Brain pericyte (primary cell): ENCODE measurements at regions not wholly inside any gene's neighbourhood (a gene's known extent, or its start where the extent isn't known, plus 50 kb on each side); places are given as distances from the start of the nearest gene placed in this dataset.
"Not testable (repeated sequence)": the region's sequence is repeated elsewhere in the genome, so short reads cannot be mapped to it uniquely, and the experiment has no call there.

Experiments used
- DNase-seq: peaks from one replicate; pipeline ENCODE4 v3.0.0-alpha.2; 2012; ENCODE audit warnings: low read depth, low spot score

DNA sequence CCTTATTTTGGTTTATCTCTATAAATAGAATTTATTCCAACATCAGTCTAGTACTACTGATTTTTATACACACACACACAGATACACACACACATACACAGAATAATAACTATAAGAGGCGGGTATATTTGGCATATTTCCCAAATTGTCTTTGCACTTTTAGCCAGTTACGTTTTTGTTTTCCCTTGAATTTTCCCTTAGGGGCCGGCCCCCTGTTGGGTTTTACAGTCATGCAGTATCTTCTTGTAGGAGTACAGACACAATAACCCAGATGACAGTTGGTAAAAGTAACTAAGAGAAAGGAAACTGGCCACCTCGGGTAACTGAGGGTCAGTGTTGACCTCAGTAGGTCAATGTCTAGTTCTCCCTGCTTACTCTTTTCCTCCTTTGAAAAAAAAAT lies 50.9 kb downstream of the DISP1 start:
- DNase-seq: peak; percentile 12

DNA sequence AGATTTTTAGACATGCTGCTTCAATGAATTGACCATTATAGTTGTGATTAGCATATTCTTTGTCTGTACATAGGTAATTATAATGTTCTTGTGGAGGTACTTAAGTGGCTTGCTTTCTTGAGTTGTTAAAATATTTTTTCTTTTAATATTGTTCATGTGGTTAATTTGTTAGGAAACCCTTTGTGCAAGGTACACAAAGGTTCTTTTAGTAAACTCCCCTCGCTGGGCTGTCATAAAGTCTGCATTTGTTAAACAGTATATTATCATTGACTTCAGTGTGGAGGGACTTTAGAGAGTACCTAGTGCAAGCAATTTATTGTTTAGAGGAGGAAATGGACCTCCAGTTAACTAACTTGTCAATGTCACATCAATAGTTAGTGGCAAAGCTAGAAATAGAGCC lies 52.5 kb downstream of the DISP1 start:
- no peak for DNase-seq

DNA sequence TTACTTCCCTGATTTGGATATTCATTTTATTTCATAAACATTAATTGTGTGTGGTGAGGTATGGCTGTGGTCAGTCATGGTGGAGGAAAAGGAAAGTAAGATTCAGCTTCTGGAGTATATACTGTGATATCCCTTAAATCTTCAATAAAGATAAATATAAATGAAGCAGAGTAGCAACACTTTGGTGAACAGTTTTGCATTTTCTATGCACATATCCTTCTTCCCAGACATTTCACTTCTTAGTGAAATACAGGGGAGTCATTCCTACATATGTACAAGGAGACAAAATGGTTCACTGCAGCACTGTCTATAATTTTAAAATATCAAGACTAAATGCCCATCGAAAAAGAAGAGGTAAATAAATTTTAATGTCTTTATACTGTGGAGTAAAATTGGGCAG lies 61.3 kb downstream of the DISP1 start:
- DNase-seq: no peak

DNA sequence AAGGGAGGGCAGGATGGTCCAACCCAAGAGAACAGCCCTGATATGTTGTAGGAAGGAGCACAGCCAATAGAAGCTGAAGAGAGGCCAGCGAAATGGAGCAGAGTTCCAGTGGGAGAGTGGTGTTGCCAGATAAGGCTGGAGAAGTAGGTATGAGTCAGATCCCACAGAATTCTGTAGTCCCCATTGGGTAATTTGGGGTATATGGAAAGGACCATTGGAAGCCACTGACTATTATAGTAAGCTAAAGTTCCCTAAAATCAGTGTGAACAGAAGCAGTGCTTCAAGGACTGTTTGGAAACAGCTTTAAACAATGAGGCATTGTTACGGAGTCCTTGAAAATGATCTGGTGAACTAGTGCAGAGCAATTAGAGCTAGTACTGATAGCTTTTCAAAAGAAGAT lies 63.0 kb downstream of the DISP1 start:
- DNase-seq: no peak

DNA sequence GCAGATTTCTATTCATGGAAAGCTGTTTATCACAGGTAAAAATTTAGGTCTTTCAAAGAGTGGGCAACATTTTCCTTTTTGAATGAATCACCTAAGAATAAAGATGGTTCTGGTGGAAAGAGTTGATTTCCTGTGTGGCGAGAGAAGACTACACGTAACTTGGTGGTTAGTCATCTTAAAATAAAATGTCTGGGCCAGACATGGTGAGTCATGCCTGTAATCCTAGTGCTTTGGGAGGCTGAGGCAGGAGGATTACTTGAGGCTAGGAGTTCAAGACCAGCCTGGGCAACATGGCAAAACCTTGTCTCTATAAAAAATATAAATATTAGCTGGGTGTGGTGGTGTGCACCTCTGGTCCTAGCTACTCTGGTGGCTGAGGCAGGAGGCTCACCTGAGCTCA lies 65.7 kb downstream of the DISP1 start:
- DNase-seq: no peak

DNA sequence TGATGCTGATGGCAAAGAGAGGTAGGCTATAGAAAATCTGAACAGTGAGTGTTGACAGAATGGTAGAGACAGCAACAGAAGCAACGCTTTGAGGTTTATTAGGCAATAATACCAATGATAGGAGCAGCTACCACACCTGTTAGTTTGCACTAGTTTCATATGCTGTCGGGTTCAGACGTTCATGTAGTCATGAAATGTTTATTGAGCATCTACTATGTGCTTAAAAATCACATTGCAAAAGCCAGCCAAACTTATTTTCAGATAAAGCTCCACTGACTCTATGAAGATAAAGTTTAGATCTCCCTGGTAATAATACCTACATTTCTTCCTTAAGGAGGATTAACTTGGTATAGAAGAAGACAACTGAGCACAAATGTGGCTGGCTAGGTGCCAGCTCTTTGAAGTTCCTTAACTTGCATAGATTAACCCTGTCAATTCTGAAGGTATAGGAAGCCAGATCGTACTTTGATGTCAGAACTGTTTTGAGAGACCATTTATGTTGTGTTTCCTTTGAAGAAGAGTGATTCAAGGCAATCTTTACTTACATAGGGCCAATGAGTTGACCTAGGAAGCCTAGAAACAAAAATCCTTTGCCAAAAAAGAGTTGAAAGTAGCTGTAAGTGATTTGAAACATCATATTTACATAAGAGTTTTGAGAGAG lies 71.5 kb downstream of the DISP1 start:
- DNase-seq: no peak

DNA sequence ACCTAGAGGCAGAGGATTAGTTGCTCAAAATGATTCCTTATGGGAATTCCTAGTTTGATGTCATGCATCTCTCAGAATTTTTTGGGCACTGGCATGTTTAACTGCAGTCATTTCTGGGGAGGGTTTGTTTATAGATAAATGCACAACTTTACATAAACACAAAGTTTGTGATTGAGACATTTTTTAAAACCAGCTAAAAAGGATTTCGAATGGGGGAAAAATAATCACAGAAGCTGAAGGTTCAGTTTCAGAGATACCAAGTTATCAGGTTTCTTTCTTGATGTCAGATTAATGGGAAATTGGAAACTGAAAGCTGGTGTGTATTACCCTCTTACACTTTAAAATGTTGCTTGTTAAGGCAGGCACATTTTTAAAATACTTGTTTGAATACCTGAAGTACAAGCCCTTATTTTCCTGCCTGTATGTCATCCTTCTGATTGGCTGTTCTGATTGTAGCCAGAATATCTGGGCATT lies 72.1 kb downstream of the DISP1 start:
- no peak for DNase-seq

DNA sequence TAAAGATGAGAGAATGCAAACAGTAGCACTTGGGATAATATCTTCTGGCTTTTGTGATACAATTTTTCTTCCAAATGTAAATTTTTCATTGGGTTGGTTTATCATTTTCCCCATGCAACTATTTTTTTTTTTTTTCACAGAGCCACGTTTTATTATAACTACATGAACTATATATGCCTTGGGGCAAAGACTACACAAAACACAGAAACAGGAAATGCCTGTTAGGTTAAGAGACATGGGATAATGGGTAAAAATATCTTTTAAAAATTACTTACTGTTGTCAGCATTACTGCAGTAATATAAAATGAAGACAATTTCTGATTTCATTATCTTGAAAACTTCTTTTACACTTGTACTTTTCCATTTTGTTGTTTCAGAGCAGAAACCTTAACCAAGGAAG lies 74.6 kb downstream of the DISP1 start:
- DNase-seq: no peak

DNA sequence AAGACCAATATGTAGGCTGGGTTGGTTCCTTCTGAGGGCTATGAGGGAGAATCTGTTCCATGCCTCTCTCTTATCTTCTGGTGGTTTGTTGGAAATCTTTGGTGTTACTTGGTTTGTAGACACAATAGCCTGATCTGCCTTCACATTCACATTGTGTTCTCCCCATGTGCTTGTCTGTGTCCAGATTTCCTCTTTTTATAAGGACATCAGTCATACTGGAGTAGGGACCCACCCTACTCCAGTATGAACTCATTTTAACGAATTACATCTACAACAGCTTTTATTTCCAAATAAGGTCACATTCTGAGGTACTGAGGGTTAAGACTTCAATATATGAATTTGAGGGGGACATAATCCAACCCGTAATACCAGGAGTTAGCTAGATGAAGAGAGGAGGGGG lies 75.9 kb downstream of the DISP1 start:
- DNase-seq: no peak

DNA sequence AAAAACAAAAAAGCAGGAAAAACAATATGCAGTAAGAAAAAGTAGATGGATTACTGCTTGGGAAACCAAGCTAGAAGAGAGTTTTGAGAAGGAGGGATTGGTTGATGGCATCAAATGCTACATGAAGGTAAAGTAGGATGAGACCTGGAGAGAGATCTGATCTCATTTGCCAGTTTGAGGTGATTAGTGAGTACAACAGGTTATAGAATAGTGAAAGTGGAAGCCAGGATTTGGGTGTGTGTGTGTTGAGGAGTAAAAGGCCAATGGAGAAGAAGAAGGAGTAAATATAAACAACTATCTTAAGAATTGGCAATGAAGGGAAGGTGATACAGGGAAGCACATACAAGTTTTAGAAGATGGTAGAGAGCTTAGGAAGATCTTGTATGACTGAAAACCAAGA lies 76.7 kb downstream of the DISP1 start:
- no peak for DNase-seq

DNA sequence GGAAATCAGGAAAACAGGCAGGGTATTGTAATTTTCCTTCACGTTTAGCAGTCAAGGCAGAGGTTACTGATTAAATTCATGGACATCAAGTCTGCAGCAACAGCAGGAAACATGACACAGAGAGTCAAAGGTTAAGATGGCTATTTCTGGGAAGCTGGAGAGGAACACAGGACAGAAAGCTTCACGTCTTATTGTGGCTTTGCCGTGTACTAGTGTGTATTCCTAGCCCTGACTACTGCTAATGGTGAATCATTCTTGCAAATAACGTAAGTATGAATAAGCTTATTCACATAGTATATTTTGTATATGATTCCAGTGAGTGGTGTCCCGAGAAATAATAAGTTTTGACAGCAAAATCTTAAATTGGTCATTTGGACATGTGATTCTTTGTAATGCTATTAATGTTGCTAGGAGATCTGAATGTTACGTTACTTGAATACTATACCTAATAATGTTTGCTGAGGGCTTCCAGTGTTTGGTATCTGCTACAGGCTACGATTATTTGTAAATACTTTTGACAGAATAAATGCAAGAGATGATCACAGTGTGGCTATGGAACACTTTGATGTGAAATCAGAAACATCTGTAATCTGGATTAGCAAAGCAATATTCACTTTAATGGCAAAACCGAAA lies 77.4 kb downstream of the DISP1 start:
- no peak for DNase-seq

DNA sequence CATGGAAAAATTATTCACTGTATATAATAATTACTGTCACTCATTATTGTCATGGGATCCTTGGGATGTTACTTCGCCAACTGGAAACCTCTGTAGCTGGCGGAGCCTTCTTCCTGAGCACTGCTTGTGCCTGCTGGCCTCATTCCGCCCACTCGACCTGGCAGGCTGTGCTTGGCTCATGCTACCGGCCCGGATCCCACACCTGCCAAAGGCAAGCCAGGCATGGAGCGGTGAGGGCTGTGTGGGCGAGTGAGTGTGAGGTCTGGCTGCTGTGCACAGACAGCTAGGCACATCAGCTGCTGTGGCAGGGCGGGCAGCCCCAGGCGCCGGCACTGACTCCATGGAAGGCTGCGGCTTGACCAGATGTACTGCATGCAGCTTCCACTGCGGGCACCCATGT lies 78.4 kb downstream of the DISP1 start:
- DNase-seq: no peak

DNA sequence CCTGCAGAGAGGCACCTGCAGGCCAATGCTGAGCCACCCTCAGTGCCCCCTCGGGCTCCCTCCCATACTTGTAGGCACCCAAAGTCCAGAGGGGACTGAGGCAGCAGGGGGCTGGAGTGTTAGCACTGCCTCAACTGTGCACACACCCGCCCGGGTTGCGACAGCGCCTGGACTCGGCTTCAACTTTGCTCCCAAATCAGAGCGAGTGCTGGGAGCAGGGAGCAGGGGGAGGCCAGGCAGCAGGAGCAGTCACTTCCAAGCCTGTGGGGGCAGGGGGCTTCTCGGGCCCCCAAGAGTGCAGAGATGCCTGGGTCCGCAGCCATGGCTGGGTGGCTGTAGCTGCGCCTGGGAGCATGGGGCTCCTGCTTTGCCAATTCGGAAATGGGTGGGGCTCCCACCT lies 79.5 kb downstream of the DISP1 start:
- DNase-seq: no peak

DNA sequence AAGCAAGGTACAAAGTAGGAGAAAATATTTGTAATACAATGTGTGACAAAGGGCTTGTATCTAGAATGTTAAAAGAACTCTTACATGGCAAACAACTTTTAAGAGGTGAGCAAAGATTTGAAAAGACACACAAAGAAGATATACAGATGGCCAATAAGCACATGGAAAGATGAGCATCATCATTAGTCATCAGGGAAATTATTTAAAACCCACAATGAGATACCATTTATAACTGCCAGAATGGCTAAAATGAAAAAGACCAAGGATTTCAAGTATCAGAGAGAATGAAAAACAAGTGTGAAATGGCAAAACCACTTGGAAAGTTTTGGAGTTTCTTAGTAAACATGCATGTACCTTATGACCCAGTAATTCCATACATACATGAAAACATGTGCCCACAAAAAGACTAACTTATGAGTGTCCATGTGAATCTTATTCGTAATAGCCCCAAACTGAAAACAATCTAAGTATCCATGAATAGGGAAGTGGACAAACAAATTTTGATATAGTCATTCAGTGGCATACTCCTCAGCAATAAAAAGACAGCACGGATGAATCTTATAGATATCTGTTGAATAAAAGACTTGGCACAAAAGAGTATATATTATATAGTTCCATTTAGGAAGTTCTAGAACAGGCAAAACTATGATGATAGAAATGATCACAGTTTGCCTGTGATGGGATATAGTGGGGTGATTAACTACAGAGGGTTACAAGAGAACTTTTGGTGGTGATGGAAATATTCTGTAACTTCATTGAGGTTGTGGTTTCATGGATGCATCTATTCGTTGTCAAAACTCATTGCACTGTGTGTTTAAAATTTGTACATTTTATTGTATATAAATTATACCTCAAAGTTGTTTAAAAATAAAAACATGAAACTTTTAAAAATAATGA lies 82.0 kb downstream of the DISP1 start:
- DNase-seq: no peak

DNA sequence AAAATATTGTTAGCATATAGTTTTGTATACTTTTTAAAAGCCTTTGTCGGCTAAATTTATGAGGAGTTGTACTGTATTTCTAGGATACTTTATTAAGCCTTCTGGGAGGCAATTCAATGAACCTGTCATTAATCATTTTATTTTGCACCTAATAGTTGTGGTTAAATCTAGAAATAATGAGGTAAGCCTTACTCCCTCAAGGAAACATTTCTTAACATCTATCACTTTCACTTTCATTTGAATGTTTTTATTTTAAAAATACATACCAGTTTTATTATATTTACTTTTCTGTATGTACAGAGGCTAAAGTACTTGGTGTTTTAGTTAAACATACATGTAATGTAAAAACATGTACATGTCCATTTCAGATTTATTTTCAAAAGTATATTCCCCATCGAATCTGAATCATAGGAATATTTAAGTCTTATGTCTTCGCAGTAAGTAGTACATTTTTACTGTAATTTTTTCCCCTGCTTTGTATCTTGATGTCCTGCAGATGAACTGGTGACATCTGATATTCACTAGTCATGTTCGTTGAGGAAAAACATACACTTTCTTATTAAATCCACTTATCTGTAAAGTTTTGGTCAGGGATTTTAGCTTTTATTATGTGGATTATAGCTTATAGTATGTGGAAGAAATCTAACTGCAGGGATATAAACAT lies 82.8 kb downstream of the DISP1 start:
- no peak for DNase-seq

DNA sequence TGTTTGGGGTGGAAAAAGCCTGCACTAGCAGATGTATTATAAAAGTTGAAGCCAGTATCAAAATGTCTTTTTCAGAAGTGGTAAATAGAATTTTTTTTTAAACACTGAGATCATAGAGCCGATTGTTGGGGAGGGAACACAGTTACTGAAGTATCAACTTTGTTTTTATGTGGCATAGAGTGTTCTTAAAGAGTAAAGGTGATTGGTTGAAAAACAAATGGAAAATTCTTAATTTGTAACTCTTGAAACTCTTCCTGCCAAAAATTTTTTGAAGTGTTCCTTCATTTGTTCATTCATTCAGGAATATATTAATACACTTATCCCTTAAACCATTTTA lies 83.3 kb downstream of the DISP1 start:
- no peak for DNase-seq

DNA sequence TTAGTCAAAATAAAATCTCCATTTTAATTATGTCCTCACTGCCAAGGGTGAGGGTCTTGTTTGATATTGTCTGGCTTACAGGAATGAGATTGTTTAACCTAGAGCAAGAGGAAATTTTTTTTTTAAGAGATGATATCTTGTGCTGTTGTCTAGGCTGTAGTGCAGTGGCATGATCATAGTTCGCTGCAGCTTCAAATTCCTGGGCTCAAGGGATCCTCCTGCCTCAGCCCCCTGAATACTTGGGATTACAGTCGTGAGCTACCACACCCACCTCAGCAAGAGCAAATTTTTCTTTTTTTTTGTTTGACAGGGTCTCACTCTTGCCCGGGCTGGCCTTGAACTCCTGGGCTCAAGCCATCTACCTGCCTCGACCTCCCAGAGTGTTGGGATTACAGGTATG lies 84.6 kb downstream of the DISP1 start:
- no peak for DNase-seq

DNA sequence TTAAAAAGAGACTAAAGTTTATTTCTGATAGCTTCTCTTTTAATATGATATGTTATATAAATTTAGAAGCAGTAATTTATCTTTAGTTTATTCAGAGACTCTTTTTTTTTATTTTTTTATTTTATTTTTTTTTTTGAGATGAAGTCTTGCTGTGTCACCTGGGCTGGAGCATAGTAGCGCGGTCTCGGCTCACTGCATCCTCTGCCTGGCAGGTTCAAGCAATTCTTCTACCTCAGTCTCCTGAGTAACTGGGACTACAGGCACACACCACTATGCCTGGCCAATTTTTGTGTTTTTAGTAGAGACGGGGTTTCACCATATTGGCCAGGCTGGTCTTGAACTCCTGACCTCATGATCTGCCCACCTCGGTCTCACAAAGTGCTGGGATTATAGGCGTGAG lies 89.6 kb downstream of the DISP1 start:
- DNase-seq: no peak

DNA sequence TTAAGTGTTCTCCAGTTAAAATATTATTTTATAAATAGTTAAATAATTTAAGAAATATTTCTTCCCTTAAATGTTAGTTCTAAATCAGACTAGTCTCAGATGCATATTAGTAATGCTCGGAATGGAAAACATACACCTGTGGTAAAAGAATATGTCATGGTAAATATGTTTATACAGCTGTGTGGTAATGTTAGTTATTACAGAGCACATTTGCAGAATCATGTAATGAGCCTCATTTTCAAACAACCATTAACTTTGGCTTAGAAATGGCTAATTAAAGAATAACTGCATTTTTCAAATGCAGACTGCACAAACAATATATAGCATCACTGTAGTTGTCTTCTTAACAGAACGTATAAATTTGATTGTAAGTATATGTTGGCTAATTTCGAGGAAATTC lies 90.3 kb downstream of the DISP1 start:
- no peak for DNase-seq

DNA sequence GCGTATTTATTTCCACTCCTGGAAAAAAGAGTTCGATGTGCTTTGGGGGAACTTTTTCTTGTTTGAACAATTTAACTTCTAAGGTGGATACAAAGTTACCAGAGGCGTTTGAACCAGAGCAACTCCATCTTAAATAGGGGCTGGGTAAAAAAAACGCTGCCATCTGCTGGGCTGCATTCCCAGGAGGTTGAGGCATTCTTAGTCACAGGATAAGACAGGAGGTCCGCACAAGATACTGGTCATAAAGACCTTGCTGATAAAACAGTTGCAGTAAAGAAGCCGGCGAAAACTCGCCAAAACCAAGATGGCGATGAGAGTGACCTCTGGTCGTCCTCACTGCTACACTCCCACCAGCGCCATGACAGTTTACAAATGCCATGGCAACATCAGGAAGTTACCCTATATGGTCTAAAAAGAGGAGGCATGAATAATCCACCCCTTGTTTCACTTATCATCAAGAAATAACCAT lies 91.5 kb downstream of the DISP1 start:
- not testable (repeated sequence) for DNase-seq

DNA sequence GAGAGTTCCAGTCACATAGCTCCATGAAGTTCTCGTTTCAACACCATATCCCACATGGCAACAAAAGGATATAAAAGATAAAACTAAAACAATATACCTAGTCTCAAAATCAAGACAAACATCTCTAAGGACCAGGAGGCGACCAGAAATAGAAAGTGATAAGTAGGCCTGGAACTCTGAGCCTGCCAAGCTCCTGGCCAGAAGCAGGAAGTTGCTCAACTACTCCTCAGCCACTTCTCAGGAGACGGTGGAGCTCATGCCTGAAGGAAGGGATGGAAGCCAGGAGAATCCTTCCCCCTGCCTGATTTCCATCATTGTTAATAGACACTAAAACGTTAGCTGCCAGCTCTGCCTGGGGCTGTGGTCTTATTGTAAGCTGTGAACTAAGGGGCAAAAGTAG lies 94.7 kb downstream of the DISP1 start:
- no peak for DNase-seq

DNA sequence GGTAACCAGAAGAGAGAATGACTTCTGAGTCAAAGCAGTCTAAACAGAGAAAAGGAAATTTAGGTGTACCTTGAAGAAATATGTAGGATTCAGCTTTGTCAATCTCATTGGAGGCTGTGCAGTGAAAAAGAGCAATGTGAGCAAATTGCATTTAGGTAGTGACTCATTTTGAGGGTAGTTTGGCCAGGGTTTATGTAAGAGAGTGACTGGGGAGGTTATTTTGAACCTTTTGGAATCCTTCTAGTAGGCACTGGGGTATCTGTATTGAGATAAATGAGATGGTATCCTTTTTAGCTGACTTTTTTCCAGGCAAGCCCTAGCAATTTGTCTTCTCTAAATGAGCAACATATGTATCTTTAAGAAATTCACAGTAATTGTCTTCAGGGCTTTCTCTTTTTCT lies 95.9 kb downstream of the DISP1 start:
- no peak for DNase-seq
